ENCODE measurements at regions not wholly inside any gene's neighbourhood (a gene's known extent, or its start where the extent isn't known, plus 50 kb on each side); places are given as distances from the start of the nearest gene placed in this dataset.
"Not testable (repeated sequence)": the region's sequence is repeated elsewhere in the genome, so short reads cannot be mapped to it uniquely, and the experiment has no call there.

DNA sequence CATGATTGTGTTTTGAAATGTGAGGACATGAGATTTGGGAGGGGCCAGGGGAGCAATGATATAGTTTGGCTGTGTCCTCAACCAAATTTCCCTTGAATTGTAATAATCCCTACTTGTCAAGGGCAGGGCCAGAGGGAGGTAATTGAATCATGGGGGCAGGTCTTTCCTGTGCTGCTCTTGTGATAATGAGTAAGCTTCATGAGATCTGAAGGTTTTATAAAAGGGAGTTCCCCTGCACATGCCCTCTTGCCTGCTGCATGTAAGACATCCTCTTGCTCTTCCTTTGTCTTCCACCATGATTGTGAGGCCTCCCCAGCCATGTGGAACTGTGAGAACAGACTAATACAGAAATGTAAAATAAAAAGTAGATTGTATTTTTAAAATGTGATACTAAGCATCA is 1294.9 kb downstream of the ADGRL3 start:
- peaks cover 12% of the 10 kb centered on the region; the same call in 2 of the 3 replicates for H3K9me3 Mint-ChIP-seq
- TF ChIP-seq STAT1 (IDR thresholded peaks at IDR 0.05; ENCODE audit: unreplicated experiment) (no peak), EZH2 (IDR thresholded peaks at IDR 0.05; ENCODE audit: low read depth, unreplicated experiment) (no peak), JUNB (IDR thresholded peaks at IDR 0.05; ENCODE audit: unreplicated experiment) (no peak), ZNF462 (CRISPR knock-in tag; IDR thresholded peaks at IDR 0.05) (no peak), EZH2phosphoT487 (IDR thresholded peaks at IDR 0.05; ENCODE audit: unreplicated experiment) (no peak), CREB1 (CRISPR knock-in tag; IDR thresholded peaks at IDR 0.05; ENCODE audit: low read depth) (no peak), ZNF114 (CRISPR knock-in tag; IDR thresholded peaks at IDR 0.05) (no peak), ZNF331 (CRISPR knock-in tag; IDR thresholded peaks at IDR 0.05; ENCODE audit: low read depth) (no peak)
- TF ChIP-seq, protein P1, sequence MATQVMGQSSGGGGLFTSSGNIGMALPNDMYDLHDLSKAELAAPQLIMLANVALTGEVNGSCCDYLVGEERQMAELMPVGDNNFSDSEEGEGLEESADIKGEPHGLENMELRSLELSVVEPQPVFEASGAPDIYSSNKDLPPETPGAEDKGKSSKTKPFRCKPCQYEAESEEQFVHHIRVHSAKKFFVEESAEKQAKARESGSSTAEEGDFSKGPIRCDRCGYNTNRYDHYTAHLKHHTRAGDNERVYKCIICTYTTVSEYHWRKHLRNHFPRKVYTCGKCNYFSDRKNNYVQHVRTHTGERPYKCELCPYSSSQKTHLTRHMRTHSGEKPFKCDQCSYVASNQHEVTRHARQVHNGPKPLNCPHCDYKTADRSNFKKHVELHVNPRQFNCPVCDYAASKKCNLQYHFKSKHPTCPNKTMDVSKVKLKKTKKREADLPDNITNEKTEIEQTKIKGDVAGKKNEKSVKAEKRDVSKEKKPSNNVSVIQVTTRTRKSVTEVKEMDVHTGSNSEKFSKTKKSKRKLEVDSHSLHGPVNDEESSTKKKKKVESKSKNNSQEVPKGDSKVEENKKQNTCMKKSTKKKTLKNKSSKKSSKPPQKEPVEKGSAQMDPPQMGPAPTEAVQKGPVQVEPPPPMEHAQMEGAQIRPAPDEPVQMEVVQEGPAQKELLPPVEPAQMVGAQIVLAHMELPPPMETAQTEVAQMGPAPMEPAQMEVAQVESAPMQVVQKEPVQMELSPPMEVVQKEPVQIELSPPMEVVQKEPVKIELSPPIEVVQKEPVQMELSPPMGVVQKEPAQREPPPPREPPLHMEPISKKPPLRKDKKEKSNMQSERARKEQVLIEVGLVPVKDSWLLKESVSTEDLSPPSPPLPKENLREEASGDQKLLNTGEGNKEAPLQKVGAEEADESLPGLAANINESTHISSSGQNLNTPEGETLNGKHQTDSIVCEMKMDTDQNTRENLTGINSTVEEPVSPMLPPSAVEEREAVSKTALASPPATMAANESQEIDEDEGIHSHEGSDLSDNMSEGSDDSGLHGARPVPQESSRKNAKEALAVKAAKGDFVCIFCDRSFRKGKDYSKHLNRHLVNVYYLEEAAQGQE (IDR thresholded peaks at IDR 0.05; ENCODE audit: unreplicated experiment) = no peak
- no peak overlapping the region for H3K4me2 ChIP-seq
- no peaks in the 10 kb centered on the region for H3K4me1 ChIP-seq (ENCODE audit: insufficient read depth)
- H3K36me3 ChIP-seq (ENCODE audit: insufficient read depth) = no peaks in the 10 kb centered on the region
- no peak for DNase-seq (ENCODE audit: low spot score)
- no peaks in the 10 kb centered on the region for H3K27me3 ChIP-seq (ENCODE audit: insufficient read depth)
- H3K27me3 Mint-ChIP-seq (ENCODE audit: insufficient read depth, low read depth, poor library complexity) = peaks cover 3% of the 10 kb centered on the region
- no peak overlapping the region for H3K4me3 ChIP-seq
- H2AFZ ChIP-seq = no peak overlapping the region
- no peaks in the 10 kb centered on the region for H4K20me1 ChIP-seq (replicated peaks; ENCODE audit: insufficient read depth)
- no peaks in the 10 kb centered on the region; the same call in 2 of the 3 replicates for H3K36me3 Mint-ChIP-seq (ENCODE audit: low read depth)
- H3F3A ChIP-seq (replicated peaks; ENCODE audit: low read depth) = no peaks in the 10 kb centered on the region
- 0 out of 2 replicates have a peak, but pooled peaks cover 8% of the 10 kb centered on the region for H3K9me2 ChIP-seq (ENCODE audit: insufficient read depth)
- H3K4me3 Mint-ChIP-seq = no peak overlapping the region
- no peaks in the 10 kb centered on the region for H3K79me2 ChIP-seq (replicated peaks; ENCODE audit: insufficient read depth)
- no peak overlapping the region for H3K27ac ChIP-seq (ENCODE audit: low read depth)
- ATAC-seq = no peak
- peaks cover under 1% of the 10 kb centered on the region; the same call in 1 of the 3 replicates for H3K4me1 Mint-ChIP-seq
- H3K27ac Mint-ChIP-seq = no peak overlapping the region

GRCh38 chr4:62491756-62492155 is 1291.6 kb downstream of the ADGRL3 start:
- H3K27me3 Mint-ChIP-seq (ENCODE audit: insufficient read depth, low read depth, poor library complexity); H3K4me2 ChIP-seq; H4K20me1 ChIP-seq (replicated peaks; ENCODE audit: insufficient read depth); H3K4me1 Mint-ChIP-seq; ATAC-seq; H3K36me3 Mint-ChIP-seq (ENCODE audit: low read depth); H3K79me2 ChIP-seq (replicated peaks; ENCODE audit: insufficient read depth); DNase-seq (ENCODE audit: low spot score); H3K4me3 ChIP-seq; H2AFZ ChIP-seq; H3K27ac Mint-ChIP-seq; H3K27ac ChIP-seq (ENCODE audit: low read depth); H3K4me3 Mint-ChIP-seq; H3K27me3 ChIP-seq (ENCODE audit: insufficient read depth); H3K36me3 ChIP-seq (ENCODE audit: insufficient read depth); H3F3A ChIP-seq (replicated peaks; ENCODE audit: low read depth); H3K4me1 ChIP-seq (ENCODE audit: insufficient read depth): not testable (repeated sequence)
- peaks cover 12% of the 10 kb centered on the region; the same call in 2 of the 3 replicates for H3K9me3 Mint-ChIP-seq
- peaks cover 23% of the 10 kb centered on the region; the same call in 1 of the 2 replicates for H3K9me2 ChIP-seq (ENCODE audit: insufficient read depth)
